ENCODE measurements at regions not wholly inside any gene's neighbourhood (a gene's known extent, or its start where the extent isn't known, plus 50 kb on each side); places are given as distances from the start of the nearest gene placed in this dataset.

- DNase-seq: no peak
Observed at GRCh38 chr3:162487138-162487537, 990.5 kb downstream of the OTOL1 start.

DNA sequence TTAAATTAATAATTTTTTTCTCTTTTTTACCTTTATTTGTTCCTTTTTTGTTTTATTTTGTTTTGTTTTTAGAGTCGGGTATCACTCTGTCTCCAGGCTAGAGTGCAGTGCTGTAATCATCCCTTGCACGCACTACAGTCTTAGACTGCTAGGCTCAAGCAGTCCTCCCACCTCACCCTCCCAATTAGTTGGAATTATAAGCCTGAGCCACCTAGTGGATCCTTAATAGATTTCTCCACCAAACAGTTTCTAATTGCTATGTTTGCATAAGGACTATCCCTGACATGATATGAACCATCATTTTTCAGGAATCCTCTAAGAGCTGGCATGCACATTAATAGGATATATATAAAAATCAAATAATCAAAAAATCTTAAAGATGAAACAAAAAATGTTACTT lies 993.2 kb downstream of the OTOL1 start:
- DNase-seq: peak; percentile 53

- no peak for DNase-seq
Observed at GRCh38 chr3:162491952-162492351, 995.3 kb downstream of the OTOL1 start.

GRCh38 chr3:162492446-162493081 lies 996.0 kb downstream of the OTOL1 start:
- no peak for DNase-seq

DNA sequence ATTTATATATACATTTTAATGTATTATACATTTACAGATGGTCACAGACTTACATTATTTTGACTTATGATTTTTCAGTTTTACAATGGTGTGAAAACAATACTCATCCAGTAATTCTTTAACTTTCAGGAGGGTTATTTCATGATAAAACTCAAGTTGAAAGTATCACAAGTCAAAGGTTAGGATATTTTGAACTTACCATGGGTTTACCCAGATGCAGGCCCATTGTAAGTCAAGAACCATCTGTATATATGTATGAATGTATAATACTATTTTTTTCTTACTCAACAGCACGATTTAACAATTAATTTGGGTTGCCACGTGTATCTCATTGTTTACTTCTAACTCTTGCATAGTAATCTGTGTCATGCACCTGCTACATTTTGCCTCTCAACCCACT lies 1002.0 kb downstream of the OTOL1 start:
- DNase-seq: no peak

GRCh38 chr3:162507397-162507796 lies 1010.8 kb downstream of the OTOL1 start:
- DNase-seq: no peak

- DNase-seq: no peak
Observed at GRCh38 chr3:162512488-162512887, 1015.9 kb downstream of the OTOL1 start.

GRCh38 chr3:162517110-162517509 lies 1020.5 kb downstream of the OTOL1 start:
- DNase-seq: no peak

- DNase-seq: no peak
Observed at GRCh38 chr3:162521669-162522068, 1025.1 kb downstream of the OTOL1 start.

DNA sequence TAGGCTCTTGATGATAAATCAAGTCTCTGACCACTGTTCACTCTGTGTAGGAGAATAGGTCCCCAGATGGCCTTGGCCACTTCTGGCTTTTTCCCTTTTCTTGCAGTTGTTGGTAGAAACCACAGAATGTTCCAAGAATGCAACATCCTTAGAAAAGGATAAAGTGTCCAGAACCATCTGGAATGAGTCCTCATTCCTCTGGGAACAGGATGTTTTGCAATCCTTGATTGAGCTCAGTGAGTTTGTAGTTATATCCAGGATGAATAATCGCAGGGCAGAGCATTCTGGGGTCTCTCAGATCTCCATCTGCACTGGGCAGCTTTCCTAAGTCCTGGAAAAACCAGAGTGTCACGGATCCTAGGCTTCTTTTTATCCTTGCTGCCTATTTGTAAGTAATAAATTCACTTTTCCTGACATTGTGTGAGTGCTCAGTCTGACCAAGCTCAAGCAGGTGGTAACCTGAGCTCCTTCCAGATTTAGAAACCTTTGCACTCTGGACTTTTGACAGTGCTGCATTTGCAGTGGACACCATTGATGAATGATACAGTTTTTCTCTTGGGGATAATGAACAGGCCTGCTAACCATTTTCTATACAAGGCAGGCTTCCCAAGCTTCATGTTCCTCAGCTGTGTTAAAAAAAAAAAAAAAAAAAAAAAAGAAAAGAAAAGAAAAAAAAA lies 1028.6 kb downstream of the OTOL1 start:
- no peak for DNase-seq

DNA sequence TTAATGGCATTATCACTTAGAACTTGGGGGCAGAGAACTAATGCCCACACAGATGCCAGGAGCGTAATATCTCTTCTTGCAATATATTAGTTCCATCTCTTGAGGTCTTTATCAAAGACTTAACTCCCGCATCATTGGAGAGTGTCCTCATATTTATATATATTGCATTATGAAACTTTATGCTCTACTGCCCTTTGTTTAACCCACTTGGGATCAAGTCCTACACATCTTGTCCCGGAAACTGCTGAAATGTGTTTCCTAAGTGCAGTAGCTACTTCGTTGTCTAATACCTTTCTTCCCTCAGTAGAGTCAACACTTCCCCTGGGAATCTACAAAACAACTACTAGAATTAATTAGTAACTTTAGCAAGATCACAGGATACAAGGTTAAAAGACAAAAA lies 1029.2 kb downstream of the OTOL1 start:
- no peak for DNase-seq

DNA sequence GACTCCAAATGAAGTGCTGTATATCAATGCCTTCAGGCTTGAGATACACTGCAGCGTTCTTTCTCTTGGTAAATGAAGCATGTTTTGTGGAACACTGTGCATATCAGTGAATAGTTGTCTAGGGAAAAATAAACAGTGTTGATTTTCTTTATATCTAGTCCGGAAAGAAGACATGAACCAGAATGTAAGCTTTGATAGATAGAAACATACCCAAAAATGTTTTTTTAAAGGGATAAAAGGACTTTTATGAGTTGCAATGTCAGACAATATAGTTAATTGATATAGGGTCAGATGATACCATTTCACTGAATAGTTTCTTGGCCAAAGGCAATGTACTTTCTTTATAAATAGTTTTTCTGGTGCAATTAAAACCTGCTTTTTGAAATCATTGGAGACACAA lies 1037.8 kb downstream of the OTOL1 start:
- DNase-seq: no peak

DNA sequence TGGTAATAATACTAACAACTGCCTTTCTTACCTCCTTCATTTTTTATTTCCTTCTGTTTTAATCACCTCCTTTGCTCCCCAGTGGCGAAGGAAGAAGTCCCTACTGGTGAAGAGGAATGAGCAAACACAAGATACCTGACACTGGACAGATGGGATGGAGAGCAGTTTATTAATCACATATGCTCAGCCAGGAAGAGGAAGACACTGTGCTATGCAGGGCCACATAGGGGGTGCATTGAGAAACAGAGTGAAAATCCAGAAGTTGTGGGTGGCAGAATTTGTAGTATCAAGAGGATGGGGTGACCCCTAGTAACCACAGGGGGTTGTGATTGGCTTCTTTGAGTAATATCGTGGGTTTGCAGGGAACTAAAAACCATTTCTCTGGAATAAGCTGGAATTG lies 1041.9 kb downstream of the OTOL1 start:
- DNase-seq: no peak

GRCh38 chr3:162538906-162539305 lies 1042.3 kb downstream of the OTOL1 start:
- DNase-seq: no peak

- DNase-seq: no peak
Observed at GRCh38 chr3:162540421-162540820, 1043.8 kb downstream of the OTOL1 start.

DNA sequence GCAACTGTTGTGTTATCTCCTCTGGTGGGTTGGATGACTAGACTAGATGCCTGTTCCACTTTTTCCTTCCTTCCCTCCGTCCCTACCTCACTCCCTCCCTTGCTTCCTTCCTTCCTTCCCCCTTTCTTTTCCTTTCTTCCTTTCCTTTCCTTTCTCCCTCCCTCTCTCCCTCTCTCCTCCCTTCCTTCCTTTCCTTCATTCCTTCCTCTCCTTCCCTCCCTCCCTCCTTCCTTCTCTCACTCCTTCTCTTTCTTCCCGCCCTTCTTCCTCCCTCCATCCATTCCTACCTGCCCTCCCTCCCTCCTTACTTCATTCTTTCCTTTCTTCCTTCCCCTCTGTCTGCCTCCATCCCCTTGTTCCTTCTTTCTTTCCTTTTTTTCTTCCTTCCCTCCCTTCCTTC lies 1045.3 kb downstream of the OTOL1 start:
- DNase-seq: no peak

DNA sequence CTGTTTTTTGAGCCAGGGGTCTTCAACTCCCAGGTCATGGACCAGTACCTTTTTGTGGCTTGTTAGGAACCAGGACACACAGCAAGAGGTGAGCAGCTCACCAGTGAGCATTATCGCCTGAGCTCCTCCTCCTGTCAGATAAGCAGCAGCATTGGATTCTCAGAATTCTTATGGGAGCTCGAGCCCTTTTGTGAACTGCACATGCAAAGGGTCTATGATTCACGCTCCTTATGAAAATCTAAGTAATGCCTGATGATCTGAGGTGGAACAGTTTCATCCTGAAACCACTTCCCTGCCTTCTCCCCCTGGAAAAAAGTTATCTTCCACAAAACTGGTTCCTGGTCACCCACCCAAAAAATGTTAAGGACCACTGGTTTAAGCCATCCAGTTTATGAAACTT lies 1047.6 kb downstream of the OTOL1 start:
- no peak for DNase-seq

DNA sequence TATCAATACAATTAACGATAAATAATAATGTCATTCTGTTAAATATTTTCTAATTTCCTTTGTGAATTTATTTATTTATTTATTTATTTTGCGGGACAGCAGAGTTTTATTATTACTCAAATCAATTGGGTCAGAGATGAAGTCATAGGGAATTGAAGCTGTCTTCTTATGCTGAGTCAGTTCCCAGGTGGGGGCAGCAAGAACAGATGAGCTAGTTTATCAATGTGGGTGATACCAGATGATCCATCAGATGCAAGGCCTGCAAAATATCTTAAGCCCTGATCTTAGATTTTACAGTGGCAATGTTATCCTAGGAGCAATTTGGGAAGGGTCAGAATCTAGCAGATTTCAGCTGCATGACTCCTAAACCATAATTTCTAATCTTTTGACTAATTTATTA lies 1050.3 kb downstream of the OTOL1 start:
- no peak for DNase-seq

- DNase-seq: no peak
Observed at GRCh38 chr3:162547321-162547720, 1050.7 kb downstream of the OTOL1 start.

DNA sequence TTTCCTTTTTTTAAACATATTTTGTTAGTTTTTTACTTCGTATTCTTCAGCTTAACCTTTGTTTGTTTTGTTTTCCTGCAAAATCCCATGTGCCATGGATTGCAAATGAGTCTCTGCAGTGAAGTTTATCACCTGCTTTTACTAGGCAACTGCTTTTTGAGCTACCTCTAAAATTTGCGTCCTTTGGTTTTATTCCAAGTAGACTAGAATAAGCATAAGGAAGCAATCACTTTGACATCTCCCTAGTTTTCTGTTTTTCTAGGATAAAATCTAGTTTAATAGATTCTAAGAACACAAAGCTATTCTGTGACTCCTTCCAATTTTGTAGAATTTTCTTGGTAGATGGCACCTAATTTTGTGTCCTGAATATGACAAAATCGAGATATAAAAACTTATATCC lies 1059.2 kb downstream of the OTOL1 start:
- no peak for DNase-seq

DNA sequence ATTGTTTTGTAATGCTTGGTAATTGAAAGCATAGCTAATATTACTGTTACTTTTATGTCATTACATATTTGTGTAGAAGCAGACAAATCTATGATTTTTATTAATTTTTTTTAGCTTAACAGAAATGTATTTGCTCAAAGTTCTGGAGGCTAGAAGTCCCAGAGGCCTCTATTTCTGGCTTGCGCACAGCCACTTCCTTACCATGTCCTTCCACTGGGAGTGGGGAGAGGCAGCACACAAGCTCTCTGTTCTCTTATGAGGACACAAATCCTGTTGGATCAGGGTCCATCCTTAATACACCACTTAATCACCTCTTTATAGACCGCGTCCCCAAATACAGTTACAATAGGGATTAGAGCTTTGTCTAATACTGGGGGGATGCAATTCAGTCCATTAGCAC lies 1061.4 kb downstream of the OTOL1 start:
- no peak for DNase-seq

DNA sequence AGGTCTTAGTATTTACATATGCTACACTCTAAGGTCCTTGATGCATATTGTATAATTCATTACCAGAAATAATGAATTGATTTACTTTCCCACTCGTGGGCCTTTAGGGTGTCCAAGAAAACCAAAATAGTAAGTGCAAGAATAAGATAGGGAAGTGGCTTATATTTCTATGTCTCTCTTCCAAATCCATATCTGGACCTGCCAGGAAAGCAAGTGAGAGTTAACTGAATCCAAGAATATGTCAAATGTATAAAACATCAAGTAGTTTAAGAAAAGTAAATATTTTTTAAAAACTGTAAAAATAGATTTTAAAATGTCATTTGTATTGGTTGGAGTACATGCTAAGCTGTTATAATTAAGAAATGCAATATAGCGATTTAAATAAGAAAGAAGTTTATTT lies 1072.1 kb downstream of the OTOL1 start:
- no peak for DNase-seq

DNA sequence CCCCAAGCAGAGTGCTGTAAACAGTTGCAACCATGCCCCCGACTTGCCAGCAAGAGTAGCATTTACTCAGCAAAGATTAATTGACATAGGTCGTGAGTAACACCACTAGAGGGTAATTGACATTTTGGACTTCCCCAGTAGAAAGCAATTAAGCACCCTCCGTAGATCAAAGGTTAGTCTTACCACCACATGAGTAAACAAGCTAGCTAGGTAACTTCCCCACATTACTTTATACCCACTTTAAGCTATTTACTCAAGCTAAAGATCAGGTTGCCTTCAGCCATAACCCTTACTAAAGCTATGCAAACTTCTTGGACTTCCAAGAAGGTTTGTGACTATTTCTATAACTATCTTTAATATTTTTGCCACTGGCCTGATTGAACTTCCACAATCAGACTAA lies 1072.7 kb downstream of the OTOL1 start:
- DNase-seq: no peak

DNA sequence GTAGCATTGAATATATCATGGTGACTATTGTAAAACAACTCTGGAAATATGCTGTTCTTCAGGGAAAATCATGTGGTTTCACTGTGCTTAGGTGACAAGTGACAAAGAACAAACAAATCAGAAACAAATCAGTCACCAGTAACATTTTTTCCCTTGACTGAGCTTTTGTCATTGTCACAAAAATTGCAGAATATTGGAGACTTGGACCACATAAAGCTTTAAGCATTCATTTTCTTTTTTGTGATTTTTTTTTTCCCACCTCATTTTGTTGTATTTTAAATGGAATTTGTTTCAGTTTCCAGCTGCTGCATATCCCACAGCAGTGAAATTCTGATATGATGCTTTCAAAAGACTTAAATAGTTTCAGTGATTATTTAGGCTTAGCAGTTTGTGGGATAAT lies 1088.4 kb downstream of the OTOL1 start:
- DNase-seq: no peak

GRCh38 chr3:162586591-162586990 lies 1090.0 kb downstream of the OTOL1 start:
- no peak for DNase-seq

All from COR-L47 (cell line).